CD1c-positive myeloid dendritic cell (primary cell): ENCODE measurements at regions not wholly inside any gene's neighbourhood (a gene's known extent, or its start where the extent isn't known, plus 50 kb on each side); places are given as distances from the start of the nearest gene placed in this dataset.
"Not testable (repeated sequence)": the region's sequence is repeated elsewhere in the genome, so short reads cannot be mapped to it uniquely, and the experiment has no call there.

Experiments used
- DNase-seq: peaks from one replicate; pipeline ENCODE4 v3.0.0-alpha.2; 2016; ENCODE audit errors: extremely low spot score

GRCh38 chr17:71830866-71831265 is 290.0 kb upstream of the SOX9 start:
- no peak for DNase-seq

- DNase-seq: no peak
These were observed 277.8 kb upstream of the SOX9 start for GRCh38 chr17:71842986-71843385.

DNA sequence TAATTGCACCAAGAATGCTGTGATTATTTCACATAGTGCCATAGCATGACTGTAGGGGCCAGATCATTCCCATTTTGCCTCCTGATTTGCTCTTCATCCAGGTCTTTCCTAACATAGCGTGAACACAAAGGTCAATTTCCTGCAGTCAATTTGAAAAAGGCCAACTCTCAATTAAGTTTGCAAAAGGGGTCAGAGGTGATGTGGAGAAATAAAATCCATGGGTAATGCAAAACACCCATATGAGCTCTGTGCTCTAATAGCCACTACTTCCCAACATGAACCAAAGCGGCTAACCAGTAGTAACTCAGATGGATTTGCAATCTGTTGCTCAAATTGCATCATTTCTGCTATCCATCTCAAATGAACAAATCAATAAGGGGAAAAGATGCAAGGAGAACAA is 275.5 kb upstream of the SOX9 start:
- no peak for DNase-seq

DNA sequence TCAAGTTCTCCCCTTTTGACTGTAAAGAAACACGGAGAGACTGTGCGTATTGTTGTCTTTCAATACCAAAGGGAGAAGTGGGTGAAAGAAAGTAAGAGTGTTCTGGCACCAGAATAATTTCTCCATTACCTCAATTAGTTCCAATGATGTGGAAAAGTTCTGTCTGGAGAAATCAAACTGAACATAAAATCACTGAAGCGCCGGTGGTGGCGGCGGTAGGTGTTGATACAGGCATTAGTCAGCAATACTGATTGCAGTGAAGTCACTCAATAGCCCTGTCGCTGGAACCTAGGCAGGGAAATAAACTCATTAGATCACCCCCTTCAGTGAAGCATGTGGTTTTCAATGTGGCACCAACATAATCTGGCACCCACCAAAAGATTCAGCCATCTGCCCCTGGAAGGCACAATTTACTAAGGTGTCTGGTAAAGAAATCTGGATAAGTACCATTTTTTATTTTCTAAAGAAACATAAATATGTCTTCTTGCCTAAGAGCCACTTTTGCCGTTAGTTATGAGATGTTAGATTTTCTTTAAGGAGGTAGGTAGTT is 274.2 kb upstream of the SOX9 start:
- no peak for DNase-seq

DNA sequence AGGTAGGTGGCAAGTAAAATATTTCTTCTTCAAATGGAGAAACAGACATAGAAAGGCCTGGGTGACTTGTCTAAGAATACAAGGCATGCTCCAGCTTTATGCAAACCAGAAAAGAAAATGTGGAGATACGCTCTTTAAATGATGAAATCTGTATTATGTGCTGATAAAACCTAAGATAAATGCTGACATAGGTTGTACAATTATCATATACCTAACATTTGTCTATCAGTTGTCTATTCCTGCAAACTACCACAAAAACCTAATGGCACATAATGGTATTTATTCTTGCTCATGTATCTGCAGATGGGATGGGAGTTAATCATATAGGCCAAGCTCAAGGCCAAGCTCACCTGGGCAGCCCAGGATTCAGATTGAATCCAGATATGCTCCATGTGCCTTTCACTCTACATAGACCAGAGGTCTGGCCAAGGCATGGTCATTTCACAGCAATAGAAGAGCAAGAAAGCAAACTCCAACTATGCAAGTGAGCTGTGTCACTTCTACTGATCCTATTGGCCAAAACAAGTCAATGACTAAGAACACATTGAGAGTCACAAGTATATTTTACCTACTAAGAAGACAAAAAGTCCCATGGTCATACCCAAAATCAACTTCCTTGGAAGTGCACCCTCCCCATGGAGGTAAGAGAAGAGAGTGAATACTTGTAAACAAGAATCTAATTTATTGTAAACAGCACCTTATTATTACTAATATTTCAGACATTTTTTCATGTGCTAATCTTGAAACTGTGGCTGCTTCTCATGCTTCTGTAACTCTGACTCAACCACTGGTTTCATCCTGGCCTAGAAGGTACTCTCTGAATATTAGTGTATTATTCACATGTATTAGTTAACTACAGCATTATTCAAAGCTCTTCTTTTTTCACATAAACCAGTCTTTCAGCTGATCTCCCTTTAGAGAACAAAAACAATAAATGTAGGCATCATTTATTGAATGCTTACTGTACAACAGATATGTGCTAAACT is 270.7 kb upstream of the SOX9 start:
- DNase-seq: no peak

DNA sequence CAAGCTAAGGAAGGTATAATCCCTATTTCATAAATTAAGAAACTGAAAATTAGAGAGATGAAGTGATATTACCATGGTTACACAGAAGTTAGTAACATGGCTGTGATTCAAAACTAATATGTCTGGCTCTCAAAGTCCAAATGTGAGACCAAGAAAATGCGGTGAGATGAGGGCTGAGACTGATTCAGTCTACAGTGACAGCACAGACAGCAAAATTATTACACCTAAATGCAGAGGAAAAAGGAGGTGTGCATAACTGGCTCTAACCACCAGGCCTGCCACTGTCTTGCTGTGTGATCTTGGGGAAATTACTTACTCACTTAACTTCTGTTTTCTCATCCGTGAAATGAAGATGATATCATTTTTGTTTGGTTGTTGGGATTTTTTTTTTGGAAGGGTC is 270.0 kb upstream of the SOX9 start:
- DNase-seq: no peak

DNA sequence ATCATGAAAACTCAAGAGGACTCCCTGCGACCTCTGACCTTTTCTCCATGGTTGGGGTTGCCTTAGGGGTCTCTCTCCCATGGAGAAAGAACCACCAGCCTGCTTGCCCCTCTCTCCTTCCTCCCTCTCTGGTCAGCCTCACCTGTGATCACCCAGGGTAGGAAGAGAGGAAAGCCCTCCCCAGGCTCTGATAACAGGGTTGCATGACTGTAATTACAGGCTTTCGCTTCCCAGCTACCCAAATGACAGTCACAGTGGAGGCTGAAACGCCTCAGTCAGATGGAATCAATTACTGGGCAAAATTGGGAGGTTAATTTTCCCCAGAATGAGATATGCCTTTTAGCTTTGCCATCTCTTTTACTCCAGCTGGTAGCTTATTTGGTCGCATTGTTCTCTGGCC is 265.8 kb upstream of the SOX9 start:
- no peak for DNase-seq

- DNase-seq: no peak
These were observed 256.1 kb upstream of the SOX9 start for GRCh38 chr17:71864755-71865154.

DNA sequence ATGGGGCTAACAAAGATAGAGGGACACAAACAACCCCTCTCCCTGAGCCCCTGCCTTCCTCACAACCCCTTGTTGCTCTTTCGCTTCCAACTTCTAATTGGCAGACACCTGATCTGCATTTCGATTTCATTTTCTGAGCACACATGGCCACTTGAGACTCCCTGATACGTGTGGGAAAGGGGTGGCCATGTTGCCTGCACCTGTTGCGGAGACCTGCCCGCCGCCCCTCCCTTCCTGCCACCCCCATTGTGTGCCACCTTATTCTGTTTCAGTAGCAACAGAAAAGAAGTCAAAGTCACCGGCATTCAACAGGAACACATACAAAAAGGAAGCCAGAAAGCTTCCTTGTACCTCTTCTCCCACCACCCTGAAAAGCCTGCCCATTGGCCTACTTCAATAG is 254.7 kb upstream of the SOX9 start:
- no peak for DNase-seq

- no peak for DNase-seq
These were observed 251.5 kb upstream of the SOX9 start for GRCh38 chr17:71869293-71869692.

DNA sequence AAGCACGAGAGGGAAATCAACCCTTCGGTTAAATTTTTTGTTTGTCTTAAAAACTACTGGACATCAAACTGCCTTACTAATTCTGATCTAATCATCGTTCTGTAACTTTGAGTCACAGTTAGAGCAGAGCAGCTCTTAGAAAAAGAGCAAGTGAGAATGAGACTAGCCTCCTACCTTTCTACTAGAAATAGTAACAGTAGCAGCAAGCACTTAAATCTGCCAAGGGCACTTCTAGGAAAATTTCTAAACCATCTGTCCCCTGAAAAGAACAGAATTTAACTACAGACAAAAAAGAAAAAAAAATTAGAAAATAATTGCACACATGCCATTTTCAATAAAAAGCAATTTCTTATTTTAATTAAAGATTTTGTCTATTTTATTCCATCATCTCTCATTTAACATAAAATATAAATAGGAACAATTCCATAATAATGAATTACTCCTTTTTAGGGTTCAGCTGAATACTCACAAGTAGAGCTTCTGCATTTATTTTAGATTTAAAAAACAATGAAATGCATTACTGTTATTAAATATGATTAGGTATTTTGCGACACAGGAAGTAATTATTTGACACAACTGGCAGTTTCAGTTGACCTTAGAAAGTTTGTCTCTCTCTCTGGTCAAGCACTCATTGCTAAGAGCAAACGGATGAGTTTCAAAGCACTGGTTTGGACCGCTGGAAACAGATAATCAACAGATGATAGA is 250.8 kb upstream of the SOX9 start:
- DNase-seq: no peak

DNA sequence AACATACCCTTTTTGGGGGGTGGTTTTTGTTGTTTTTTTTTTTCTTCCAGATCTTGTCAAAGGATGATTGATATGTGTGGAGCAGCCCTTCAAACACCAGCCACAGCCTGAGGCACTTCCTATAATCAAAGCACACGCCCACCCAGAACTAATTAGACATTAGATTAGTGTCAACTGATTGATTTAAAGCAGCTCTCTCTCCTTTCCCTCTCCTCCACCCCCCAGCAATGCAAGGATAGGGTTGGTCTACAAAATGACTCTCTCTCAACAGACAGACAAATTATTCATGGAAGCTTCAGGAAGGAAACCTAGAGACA is 250.3 kb upstream of the SOX9 start:
- DNase-seq: no peak

DNA sequence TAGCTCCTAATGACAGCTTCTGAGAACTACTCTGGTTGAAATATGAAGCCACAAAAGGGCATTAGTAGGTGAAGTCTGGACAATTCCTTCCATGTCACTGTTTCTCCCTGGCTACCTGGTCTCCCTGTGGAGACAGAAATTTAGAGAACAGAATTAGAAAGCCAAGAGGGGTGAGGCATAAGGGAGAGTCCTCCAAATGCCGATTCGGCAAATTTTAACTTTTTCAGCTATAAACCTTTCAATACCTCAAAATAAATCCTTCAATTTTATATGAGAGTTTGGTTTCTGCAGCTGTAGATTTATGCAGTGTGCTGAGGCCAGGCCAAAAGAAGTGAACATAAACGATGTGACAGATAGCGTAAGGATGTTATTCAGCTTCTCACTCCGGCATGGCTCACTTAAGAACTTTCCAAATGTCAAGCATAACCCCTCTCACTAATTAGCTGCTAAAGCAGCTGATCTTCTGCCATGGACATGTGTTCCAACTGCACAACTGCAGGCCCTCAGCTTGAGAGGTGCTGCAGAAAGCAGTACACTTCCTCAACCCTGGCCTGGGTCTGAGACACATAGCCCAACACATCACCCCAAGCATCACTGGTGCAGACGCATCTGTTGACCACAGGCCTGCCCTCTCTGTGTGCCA is 247.9 kb upstream of the SOX9 start:
- no peak for DNase-seq

DNA sequence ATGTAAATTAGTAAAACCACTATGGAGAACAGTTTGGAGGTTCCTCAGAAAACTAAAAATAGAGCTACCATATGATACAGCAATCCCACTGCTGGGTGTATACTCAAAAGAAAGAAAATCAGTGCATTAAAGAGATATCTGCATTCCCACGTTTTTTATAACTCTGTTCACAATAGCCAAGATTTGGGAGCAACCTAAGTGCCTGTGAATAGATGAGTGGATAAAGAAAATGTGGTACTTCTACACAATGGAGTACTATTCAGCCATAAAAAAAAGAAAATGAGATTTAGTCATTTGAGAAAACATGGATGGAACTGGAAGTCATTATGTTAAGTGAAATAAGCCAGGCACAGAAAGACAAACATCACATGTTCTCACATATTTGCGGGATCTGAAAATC is 246.0 kb upstream of the SOX9 start:
- DNase-seq: not testable (repeated sequence)

DNA sequence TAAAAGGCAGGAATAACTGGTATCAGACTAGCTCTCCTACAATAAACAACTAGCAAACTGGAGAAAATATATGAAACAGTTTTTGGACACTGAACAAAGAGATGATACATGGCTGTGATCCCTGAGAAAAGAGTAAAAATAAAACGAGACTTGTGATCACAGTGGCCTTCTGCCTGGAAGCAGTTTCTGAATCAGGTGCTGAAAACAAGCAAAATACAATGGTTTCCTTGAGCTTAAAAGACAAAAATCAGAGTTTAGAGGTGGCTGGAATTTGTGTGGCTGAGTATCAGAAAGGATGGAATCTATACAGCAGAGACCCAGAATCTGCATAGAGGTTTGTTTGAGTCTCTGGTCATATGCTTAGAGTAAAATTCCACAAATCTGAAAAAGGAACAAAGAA is 242.5 kb upstream of the SOX9 start:
- DNase-seq: no peak

DNA sequence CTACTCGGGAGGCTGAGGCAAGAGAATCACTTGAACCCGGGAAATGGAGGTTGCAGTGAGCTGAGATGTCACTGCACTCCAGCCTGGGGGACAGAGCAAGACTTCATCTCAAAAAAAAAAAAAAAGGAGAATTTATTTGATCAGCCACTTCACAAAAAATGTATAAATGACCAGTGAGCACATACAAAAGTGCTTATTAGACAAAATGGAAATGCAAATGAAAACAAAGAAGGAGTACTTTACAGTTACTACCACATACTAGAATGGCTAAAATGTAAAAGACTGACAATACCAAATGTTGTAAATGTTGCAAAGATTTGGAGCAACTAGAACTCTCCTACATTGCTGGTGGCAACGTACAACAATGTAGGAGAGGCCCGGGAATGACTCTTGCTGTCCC is 241.8 kb upstream of the SOX9 start:
- no peak for DNase-seq

DNA sequence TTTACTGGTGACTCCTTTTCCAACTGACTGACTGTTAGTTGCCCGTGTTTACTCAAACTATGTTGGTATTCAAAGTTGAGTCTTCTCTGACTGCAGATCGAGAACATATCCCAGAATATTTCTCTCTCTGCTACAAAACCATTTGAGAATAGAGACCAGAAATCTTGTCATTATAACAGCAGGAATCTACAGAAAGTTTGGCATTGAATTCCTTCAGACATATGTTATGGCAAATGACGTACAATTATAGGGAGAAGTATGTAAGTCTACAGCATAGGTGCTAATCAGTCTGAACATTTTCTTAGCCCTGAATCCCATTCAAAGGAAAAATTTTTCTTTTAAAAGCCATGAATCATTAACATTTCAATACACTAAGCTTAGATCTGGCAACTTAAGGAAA is 239.8 kb upstream of the SOX9 start:
- no peak for DNase-seq

DNA sequence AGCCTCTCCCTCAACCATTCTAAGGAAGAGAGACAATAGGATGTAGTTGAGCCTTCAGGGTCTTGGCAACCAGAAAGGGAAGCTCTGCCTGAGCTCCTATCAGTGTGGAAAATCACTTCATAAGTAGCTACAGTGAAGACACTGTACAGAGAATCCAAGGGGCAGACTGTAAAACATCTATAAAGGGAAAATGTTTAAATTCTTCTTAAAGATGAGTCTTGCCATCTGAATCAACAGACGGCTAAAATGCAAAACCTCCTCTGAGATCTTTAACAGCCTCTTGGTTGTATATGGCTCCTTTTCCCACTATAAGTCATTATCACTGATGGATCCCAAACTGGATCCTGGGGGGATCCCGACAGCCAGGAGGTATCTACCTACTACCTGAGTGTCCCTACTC is 239.2 kb upstream of the SOX9 start:
- DNase-seq: no peak

DNA sequence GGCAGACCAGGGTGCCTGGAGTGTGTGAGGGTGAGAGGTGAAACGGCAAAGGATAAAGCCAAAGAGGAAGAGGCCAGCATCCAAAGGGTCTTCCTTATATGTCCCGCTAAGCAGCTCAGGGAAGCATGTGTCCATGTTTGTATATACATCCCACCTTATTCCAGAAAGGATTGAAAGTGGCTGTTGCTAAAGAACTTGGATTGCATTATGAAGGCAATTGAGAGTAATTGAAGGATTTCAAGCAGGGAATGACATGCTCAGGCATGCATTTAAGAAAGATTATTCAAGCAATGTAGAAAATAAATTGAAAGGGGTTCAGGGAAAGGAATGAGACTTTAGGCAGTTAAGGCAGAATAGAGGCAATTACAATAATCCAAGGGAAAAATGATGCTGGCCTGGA is 237.6 kb upstream of the SOX9 start:
- DNase-seq: no peak

- no peak for DNase-seq
These were observed 237.0 kb upstream of the SOX9 start for GRCh38 chr17:71883845-71884244.

- DNase-seq: no peak
These were observed 235.2 kb upstream of the SOX9 start for GRCh38 chr17:71885662-71886061.

DNA sequence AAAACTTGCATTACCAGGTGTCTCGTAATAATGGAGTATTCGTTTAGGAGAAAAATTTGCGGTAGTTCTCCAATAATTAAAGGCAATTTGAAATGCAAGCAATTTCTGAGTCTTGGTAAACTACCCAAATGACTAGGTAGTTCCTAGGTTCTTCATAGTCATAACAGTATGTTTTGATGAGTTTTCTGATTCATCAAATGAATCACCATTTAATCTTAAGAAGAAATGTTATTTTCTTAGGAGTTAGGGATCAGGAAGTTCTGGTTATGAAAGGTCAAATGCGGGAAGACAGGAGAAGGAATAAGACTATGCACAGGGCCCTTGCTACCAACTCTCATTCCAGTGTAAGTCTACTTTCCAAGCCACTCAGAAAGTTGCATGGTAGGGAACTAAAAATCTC is 221.5 kb upstream of the SOX9 start:
- DNase-seq: no peak
